GM12891 (cell line): ENCODE measurements at regions not wholly inside any gene's neighbourhood (a gene's known extent, or its start where the extent isn't known, plus 50 kb on each side); places are given as distances from the start of the nearest gene placed in this dataset.

Experiments
- DNase-seq: peaks from one replicate; pipeline ENCODE4 v3.0.0; 2011; ENCODE audit warnings: low spot score; ENCODE audit not compliant: insufficient read length
- FAIRE-seq: peaks from 2 replicates; lab custom pipeline; 2011; peaks lifted over from hg19 to GRCh38; lab: Jason Lieb, UNC
- PAX5 ChIP-seq: IDR thresholded peaks from 2 replicates; pipeline ENCODE4 v1.6.1; 2011; ENCODE audit warnings: low read length, moderate library complexity, mild to moderate bottlenecking; ENCODE audit not compliant: insufficient read depth, severe bottlenecking
- POLR2A ChIP-seq: IDR thresholded peaks from 2 replicates; pipeline ENCODE4 v1.6.1; 2011; ENCODE audit warnings: low read depth, low read length, control low read depth
- POLR2AphosphoS5 ChIP-seq: IDR thresholded peaks from 2 replicates; pipeline ENCODE4 v1.6.1; 2011; ENCODE audit warnings: low read depth, low read length, control low read depth
- POU2F2 ChIP-seq: IDR thresholded peaks from 2 replicates; pipeline ENCODE4 v1.6.1; 2011; ENCODE audit warnings: low read depth, mild to moderate bottlenecking, control low read depth, low read length, moderate library complexity
- SPI1 ChIP-seq: IDR thresholded peaks from 2 replicates; pipeline ENCODE4 v1.6.1; 2011; ENCODE audit warnings: low read depth, low read length, control low read depth
- TAF1 ChIP-seq: IDR thresholded peaks from 2 replicates; pipeline ENCODE4 v1.6.1; 2011; ENCODE audit warnings: low read depth, low read length, control low read depth

- no peak for FAIRE-seq
- no peak for DNase-seq
- no peak for TF ChIP-seq SPI1
- no peak for TF ChIP-seq POLR2AphosphoS5
- no peak for TF ChIP-seq POU2F2
- TF ChIP-seq POLR2A, result no peak
- no peak for TF ChIP-seq PAX5
- no peak for TF ChIP-seq TAF1
Measured at GRCh38 chr15:77715051-77715450, 82.3 kb upstream of the LINGO1 start.

- FAIRE-seq, result no peak
- TF ChIP-seq TAF1 (no peak), SPI1 (no peak), PAX5 (no peak), POLR2AphosphoS5 (no peak), POLR2A (no peak), POU2F2 (no peak)
Measured at GRCh38 chr15:77714555-77714954, 81.8 kb upstream of the LINGO1 start.

GRCh38 chr15:77714023-77714422 lies 81.3 kb upstream of the LINGO1 start:
- FAIRE-seq, result no peak
- TF ChIP-seq POLR2A (no peak), PAX5 (no peak), SPI1 (no peak), POLR2AphosphoS5 (no peak), POU2F2 (no peak), TAF1 (no peak)
- DNase-seq, result no peak

More at GRCh38 chr15:77714555-77714954, 81.8 kb upstream of the LINGO1 start:
- DNase-seq, result no peak

GRCh38 chr15:77713281-77713680 lies 80.6 kb upstream of the LINGO1 start:
- FAIRE-seq (no peak), DNase-seq (no peak)
- TF ChIP-seq POLR2AphosphoS5 (no peak), POU2F2 (no peak), PAX5 (no peak), TAF1 (no peak), POLR2A (no peak), SPI1 (no peak)

GRCh38 chr15:77712438-77712837 lies 79.7 kb upstream of the LINGO1 start:
- TF ChIP-seq POU2F2 (no peak), TAF1 (no peak), SPI1 (no peak), POLR2AphosphoS5 (no peak)
- no peak for DNase-seq
- FAIRE-seq, result no peak

- DNase-seq (no peak), FAIRE-seq (no peak)
- TF ChIP-seq PAX5 (no peak), POLR2AphosphoS5 (no peak), TAF1 (no peak), POU2F2 (no peak), POLR2A (no peak), SPI1 (no peak)
Measured at GRCh38 chr15:77710637-77711036, 77.9 kb upstream of the LINGO1 start.

GRCh38 chr15:77710206-77710605 lies 77.5 kb upstream of the LINGO1 start:
- no peak for FAIRE-seq
- DNase-seq, result no peak
- TF ChIP-seq POU2F2 (no peak), POLR2AphosphoS5 (no peak), PAX5 (no peak), TAF1 (no peak), SPI1 (no peak), POLR2A (no peak)

- TF ChIP-seq POU2F2 (no peak), PAX5 (no peak), POLR2AphosphoS5 (no peak), SPI1 (no peak), TAF1 (no peak), POLR2A (no peak)
- no peak for FAIRE-seq
- DNase-seq, result no peak
Measured at GRCh38 chr15:77709135-77709886, 76.6 kb upstream of the LINGO1 start.

- TF ChIP-seq SPI1, result no peak
- TF ChIP-seq POLR2A, result no peak
- no peak for TF ChIP-seq POLR2AphosphoS5
- no peak for TF ChIP-seq POU2F2
- TF ChIP-seq PAX5, result no peak
- no peak for TF ChIP-seq TAF1
- DNase-seq (no peak), FAIRE-seq (no peak)
Measured at GRCh38 chr15:77706482-77707244, 74.0 kb upstream of the LINGO1 start.
